Astrocyte (in vitro differentiated cells and primary cell): ENCODE measurements at regions not wholly inside any gene's neighbourhood (a gene's known extent, or its start where the extent isn't known, plus 50 kb on each side); places are given as distances from the start of the nearest gene placed in this dataset.
"Not testable (repeated sequence)": the region's sequence is repeated elsewhere in the genome, so short reads cannot be mapped to it uniquely, and the experiment has no call there.

ENCODE experiments used
- DNase-seq: peaks from one replicate; pipeline ENCODE4 v3.0.0-alpha.2; 2010; ENCODE audit warnings: low read depth
- FAIRE-seq: peaks from 2 replicates; lab custom pipeline; 2011; peaks lifted over from hg19 to GRCh38; lab: Jason Lieb, UNC
- H2AFZ ChIP-seq: 2 replicates; pipeline ENCODE4 v1.6.0; 2012; ENCODE audit warnings: low read depth, low read length, inconsistent platforms
- H3K27ac ChIP-seq: 2 replicates; pipeline ENCODE4 v1.5.1; 2011; ENCODE audit warnings: low read depth, low read length, inconsistent platforms
- H3K27me3 ChIP-seq: 2 replicates; pipeline ENCODE4 v1.6.0; 2011; ENCODE audit warnings: low read length, inconsistent platforms; ENCODE audit not compliant: insufficient read depth
- H3K36me3 ChIP-seq: 2 replicates; pipeline ENCODE4 v1.5.1; 2011; ENCODE audit warnings: low read length, inconsistent platforms; ENCODE audit not compliant: insufficient read depth
- H3K4me1 ChIP-seq: 2 replicates; pipeline ENCODE4 v1.5.1; 2011; ENCODE audit warnings: low read length, inconsistent platforms; ENCODE audit not compliant: insufficient read depth
- H3K4me2 ChIP-seq: 2 replicates; pipeline ENCODE4 v1.6.0; 2012; ENCODE audit warnings: low read length, inconsistent platforms
- H3K4me3 ChIP-seq: 2 replicates; pipeline ENCODE4 v1.5.1; 2011; ENCODE audit warnings: low read depth, mild to moderate bottlenecking, low read length, inconsistent platforms; ENCODE audit not compliant: insufficient read depth
- H3K79me2 ChIP-seq: 2 replicates; pipeline ENCODE4 v1.6.0; 2012; ENCODE audit warnings: mild to moderate bottlenecking, low read length, inconsistent platforms; ENCODE audit not compliant: insufficient read depth
- H3K9ac ChIP-seq: 2 replicates; pipeline ENCODE4 v1.6.0; 2012; ENCODE audit warnings: mild to moderate bottlenecking, low read length, inconsistent platforms
- H3K9me3 ChIP-seq: 2 replicates; pipeline ENCODE4 v1.5.1; 2012; ENCODE audit warnings: low read depth, mild to moderate bottlenecking, low read length, inconsistent platforms; ENCODE audit not compliant: insufficient read depth
- H4K20me1 ChIP-seq: 2 replicates; pipeline ENCODE4 v1.6.0; 2012; ENCODE audit warnings: low read length, inconsistent platforms; ENCODE audit not compliant: insufficient read depth
- H3K27ac Mint-ChIP-seq: one replicate; pipeline ENCODE4 v1.8.0; 2021; ENCODE audit warnings: mild to moderate bottlenecking, mixed read lengths; ENCODE audit not compliant: unreplicated experiment
- H3K27me3 Mint-ChIP-seq: one replicate; pipeline ENCODE4 v1.8.0; 2021; ENCODE audit warnings: low read depth, mixed read lengths; ENCODE audit not compliant: unreplicated experiment
- H3K36me3 Mint-ChIP-seq: one replicate; pipeline ENCODE4 v1.8.0; 2021; ENCODE audit warnings: low read depth, mixed read lengths; ENCODE audit not compliant: unreplicated experiment
- H3K4me1 Mint-ChIP-seq: one replicate; pipeline ENCODE4 v1.8.0; 2021; ENCODE audit warnings: low read depth, mixed read lengths; ENCODE audit not compliant: unreplicated experiment
- H3K4me3 Mint-ChIP-seq: one replicate; pipeline ENCODE4 v1.8.0; 2021; ENCODE audit warnings: mild to moderate bottlenecking, moderate library complexity, mixed read lengths; ENCODE audit not compliant: unreplicated experiment
- H3K9me3 Mint-ChIP-seq: one replicate; pipeline ENCODE4 v1.8.0; 2021; ENCODE audit warnings: mild to moderate bottlenecking, mixed read lengths; ENCODE audit not compliant: unreplicated experiment
- EZH2 ChIP-seq: IDR thresholded peaks from 2 replicates; pipeline ENCODE4 v1.6.1; 2012; ENCODE audit warnings: mild to moderate bottlenecking, low read length, inconsistent platforms; ENCODE audit not compliant: insufficient read depth
- TF ChIP-seq, protein P1 (sequence below): IDR thresholded peaks from 2 replicates; pipeline ENCODE4 v1.5.1; 2011; ENCODE audit warnings: low read depth, mild to moderate bottlenecking, inconsistent platforms, low read length, moderate library complexity; ENCODE audit not compliant: insufficient read depth

DNA sequence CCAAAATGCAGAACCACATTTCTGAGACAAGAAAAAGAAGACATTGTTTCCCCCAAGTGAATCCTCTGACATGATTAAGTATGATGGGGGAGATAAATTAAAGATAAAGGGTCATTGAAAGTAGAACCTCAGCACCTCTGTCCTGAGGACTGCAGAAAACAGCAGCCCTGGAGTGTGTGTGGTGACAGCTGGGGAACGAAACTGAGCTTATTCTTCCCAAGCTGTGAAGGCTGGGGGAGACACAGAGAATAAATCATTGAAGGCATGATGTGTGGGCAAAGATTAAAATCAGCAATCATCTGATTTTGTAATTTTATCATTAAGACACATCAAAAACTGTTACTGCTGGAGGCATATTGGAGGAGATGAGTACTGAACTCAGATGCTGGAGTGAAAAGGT lies 67.5 kb upstream of the GPR6 start:
- H3K27ac Mint-ChIP-seq: no peak overlapping the region
- FAIRE-seq: no peak
- H3K4me1 Mint-ChIP-seq: no peaks in the 10 kb centered on the region
- H3K9me3 Mint-ChIP-seq: no peaks in the 10 kb centered on the region
- Histone ChIP-seq H3K9ac (no peak overlapping the region), H3K9me3 (no peaks in the 10 kb centered on the region), H3K4me3 (no peak overlapping the region), H2AFZ (no peak overlapping the region), H3K79me2 (no peaks in the 10 kb centered on the region), H3K4me2 (no peak overlapping the region), H4K20me1 (no peaks in the 10 kb centered on the region), H3K4me1 (no peaks in the 10 kb centered on the region), H3K27me3 (no peaks in the 10 kb centered on the region), H3K36me3 (no peaks in the 10 kb centered on the region), H3K27ac (no peak overlapping the region)
- no peaks in the 10 kb centered on the region for H3K36me3 Mint-ChIP-seq
- no peak overlapping the region for H3K4me3 Mint-ChIP-seq
- DNase-seq: no peak
- H3K27me3 Mint-ChIP-seq: peaks cover 10% of the 10 kb centered on the region
- TF ChIP-seq, protein P1, sequence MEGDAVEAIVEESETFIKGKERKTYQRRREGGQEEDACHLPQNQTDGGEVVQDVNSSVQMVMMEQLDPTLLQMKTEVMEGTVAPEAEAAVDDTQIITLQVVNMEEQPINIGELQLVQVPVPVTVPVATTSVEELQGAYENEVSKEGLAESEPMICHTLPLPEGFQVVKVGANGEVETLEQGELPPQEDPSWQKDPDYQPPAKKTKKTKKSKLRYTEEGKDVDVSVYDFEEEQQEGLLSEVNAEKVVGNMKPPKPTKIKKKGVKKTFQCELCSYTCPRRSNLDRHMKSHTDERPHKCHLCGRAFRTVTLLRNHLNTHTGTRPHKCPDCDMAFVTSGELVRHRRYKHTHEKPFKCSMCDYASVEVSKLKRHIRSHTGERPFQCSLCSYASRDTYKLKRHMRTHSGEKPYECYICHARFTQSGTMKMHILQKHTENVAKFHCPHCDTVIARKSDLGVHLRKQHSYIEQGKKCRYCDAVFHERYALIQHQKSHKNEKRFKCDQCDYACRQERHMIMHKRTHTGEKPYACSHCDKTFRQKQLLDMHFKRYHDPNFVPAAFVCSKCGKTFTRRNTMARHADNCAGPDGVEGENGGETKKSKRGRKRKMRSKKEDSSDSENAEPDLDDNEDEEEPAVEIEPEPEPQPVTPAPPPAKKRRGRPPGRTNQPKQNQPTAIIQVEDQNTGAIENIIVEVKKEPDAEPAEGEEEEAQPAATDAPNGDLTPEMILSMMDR: no peak
- TF ChIP-seq EZH2: no peak

DNA sequence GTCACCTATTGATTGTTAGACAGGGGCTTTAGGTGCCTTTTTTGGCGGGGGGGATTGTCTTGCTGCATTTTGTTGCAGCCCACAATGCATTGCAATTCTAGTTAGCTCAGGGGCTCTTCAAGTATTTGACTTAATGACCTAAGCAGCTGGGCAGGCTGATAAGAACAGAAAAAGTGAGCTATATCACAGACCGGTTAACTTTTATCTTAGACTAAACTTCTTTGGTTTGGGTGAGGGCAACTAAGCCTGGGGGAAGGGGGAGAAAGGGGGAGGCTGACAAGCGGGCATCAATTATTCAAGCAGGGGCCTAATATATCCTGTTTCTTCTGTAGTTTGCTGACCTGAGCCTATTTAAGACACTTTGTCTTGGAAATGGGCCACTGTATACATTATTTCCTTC lies 66.0 kb upstream of the GPR6 start:
- Histone ChIP-seq H2AFZ (no peak overlapping the region), H3K79me2 (no peaks in the 10 kb centered on the region), H3K9ac (no peak overlapping the region), H3K27me3 (no peaks in the 10 kb centered on the region), H4K20me1 (no peaks in the 10 kb centered on the region), H3K27ac (no peak overlapping the region), H3K4me3 (no peak overlapping the region), H3K4me2 (no peak overlapping the region), H3K4me1 (no peaks in the 10 kb centered on the region), H3K9me3 (no peaks in the 10 kb centered on the region), H3K36me3 (no peaks in the 10 kb centered on the region)
- H3K9me3 Mint-ChIP-seq: no peaks in the 10 kb centered on the region
- H3K4me3 Mint-ChIP-seq: no peak overlapping the region
- no peaks in the 10 kb centered on the region for H3K36me3 Mint-ChIP-seq
- FAIRE-seq: no peak
- H3K27me3 Mint-ChIP-seq: peaks cover 10% of the 10 kb centered on the region
- DNase-seq: no peak
- H3K4me1 Mint-ChIP-seq: no peaks in the 10 kb centered on the region
- no peak overlapping the region for H3K27ac Mint-ChIP-seq
- TF ChIP-seq EZH2: no peak
- TF ChIP-seq, protein P1: no peak

- Mint-ChIP-seq H3K27ac (no peak overlapping the region), H3K4me3 (no peak overlapping the region), H3K27me3 (peaks cover 12% of the 10 kb centered on the region), H3K9me3 (no peaks in the 10 kb centered on the region), H3K36me3 (no peaks in the 10 kb centered on the region), H3K4me1 (no peaks in the 10 kb centered on the region)
- H3K27ac ChIP-seq: no peak overlapping the region
- no peak overlapping the region for H3K4me3 ChIP-seq
- H3K9me3 ChIP-seq: no peaks in the 10 kb centered on the region
- no peaks in the 10 kb centered on the region for H3K27me3 ChIP-seq
- H3K4me2 ChIP-seq: no peak overlapping the region
- TF ChIP-seq, protein P1: no peak
- TF ChIP-seq EZH2: no peak
- H2AFZ ChIP-seq: no peak overlapping the region
- no peaks in the 10 kb centered on the region for H3K36me3 ChIP-seq
- no peak overlapping the region for H3K9ac ChIP-seq
- no peaks in the 10 kb centered on the region for H3K79me2 ChIP-seq
- H3K4me1 ChIP-seq: no peaks in the 10 kb centered on the region
- no peak for FAIRE-seq
- no peaks in the 10 kb centered on the region for H4K20me1 ChIP-seq
- no peak for DNase-seq
Observed at GRCh38 chr6:109912952-109913351, 65.2 kb upstream of the GPR6 start.

DNA sequence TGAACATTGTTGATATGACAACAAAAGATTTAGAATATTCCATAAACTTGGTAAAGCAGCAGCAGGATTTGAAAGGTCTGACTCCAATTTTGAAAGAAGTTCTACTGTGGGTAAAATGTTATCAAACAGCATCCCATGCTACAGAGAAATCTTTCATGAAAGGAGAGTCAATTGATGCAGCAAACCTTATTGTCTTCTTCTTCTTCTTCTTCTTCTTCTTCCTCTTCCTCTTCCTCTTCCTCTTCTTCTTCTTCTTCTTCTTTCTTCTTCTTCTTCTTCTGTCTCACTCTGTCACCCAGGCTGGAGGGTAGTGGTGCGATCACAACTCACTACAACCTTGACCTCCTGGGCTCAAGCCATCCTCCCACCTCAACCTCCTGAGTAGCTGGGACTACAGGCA lies 62.4 kb upstream of the GPR6 start:
- H3K9ac ChIP-seq, H3K27me3 ChIP-seq, H2AFZ ChIP-seq, H3K4me3 Mint-ChIP-seq, H3K27me3 Mint-ChIP-seq, FAIRE-seq, H3K9me3 ChIP-seq, H3K4me1 Mint-ChIP-seq, DNase-seq, H3K9me3 Mint-ChIP-seq, H3K27ac Mint-ChIP-seq, H3K4me3 ChIP-seq, H3K79me2 ChIP-seq, H3K36me3 ChIP-seq, H4K20me1 ChIP-seq, H3K4me1 ChIP-seq, H3K36me3 Mint-ChIP-seq, H3K27ac ChIP-seq, H3K4me2 ChIP-seq: not testable (repeated sequence)
